ENCODE measurements at regions not wholly inside any gene's neighbourhood (a gene's known extent, or its start where the extent isn't known, plus 50 kb on each side); places are given as distances from the start of the nearest gene placed in this dataset.
"Not testable (repeated sequence)": the region's sequence is repeated elsewhere in the genome, so short reads cannot be mapped to it uniquely, and the experiment has no call there.

DNA sequence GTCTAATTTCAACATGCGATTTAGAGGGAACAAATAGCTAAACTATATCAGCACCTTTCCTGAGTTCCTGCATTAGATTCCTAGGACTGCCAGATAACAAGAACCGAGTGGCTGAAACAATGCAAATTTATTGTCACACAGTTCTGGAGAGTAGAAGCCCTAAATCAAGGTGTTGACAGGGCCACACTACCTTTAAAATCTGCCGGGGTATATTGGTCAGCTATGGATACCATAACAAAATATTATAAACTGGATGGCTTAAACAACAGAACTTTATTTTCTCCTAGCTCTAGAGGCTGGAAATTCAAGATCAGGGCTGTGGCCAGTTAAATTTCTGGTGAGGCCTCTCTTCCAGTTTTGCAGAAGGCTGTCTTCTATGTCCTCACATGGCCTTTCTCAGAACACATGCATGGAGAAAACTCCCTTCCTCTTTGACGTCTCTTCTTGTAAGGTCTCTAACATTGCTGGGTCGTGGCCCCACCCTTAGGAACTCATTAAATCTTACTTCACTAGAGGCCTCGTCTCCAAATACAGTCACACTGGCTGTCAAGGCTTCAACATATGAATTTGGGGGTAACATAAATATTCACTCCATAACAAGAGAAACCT lies 144.3 kb downstream of the FCRL5 start:
- DNase-seq = no peak

DNA sequence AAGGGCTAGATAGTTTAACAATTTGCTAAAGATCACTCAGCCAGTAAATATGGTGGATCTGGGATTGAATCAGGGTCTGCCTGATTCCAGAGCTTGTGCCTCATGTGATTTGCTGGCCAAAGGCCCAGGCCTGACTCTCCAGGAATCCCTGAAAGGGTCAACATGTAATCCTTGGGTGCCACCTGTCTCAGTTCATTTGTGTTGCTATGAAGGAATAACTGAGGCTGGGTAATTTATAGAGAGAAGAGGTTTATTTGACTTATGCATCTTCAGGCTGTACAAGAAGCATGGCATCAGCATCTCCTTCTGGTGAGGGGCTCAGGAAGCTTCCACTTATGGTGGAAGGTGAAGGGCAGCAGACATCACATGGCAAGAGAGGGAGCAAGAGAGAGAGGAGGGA lies 144.9 kb downstream of the FCRL5 start:
- DNase-seq = no peak

DNA sequence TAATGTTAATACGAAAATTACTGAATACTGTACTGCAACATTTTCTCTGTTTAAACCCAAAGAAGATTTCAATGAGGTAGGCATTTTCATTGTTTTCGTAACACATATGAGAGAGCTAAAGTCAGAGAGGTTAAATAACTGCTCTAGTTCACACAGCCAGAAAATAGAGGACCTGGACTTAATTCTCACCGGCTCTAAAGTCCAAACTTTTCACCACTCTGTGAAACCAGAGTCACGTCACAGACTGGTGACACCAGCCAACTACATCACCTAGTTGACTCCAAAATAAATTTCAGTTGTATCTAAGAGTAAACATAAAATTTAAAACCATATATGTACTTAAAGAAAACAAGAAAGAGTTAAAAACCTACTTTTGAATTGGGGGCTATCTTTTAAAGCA lies 146.7 kb downstream of the FCRL5 start:
- no peak for DNase-seq

DNA sequence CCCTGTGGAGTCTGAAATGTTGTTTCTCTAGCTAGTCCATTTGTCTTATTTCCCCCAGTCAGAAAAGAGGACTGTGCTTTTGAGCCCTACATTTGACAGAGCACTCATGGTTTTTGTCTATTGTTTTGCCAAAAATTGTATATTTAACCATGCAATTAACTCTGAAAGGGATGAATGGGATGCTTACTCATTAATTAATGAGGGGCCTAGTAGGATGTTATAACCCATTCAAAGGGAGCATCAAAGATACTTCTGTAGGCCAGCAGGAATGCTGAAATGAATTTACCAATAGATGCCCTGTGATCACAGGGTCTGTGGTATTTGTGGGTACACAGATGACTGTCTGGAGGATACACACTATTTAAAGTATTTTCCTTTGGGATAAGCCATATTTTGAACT lies 147.7 kb downstream of the FCRL5 start:
- no peak for DNase-seq

DNA sequence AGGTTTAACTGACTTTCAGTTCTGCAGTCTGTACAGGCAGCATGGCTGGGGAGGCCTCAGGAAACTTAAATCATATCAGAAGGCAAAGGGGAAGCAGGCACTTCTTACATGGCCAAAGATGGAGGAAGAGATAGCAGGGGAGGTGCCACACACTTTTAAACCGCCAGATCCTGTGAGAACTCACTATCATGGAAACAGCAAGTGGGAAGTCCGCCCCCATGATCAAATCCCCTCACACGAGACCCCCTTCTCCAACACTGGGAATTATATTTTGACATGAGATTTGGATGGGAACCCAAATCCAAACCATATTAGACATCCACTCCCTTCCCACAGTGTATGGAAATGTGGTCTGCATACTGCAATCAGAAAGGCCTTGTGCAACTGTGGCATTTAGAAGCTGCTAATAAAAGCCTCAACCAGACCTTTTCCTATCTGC lies 148.2 kb downstream of the FCRL5 start:
- no peak for DNase-seq

DNA sequence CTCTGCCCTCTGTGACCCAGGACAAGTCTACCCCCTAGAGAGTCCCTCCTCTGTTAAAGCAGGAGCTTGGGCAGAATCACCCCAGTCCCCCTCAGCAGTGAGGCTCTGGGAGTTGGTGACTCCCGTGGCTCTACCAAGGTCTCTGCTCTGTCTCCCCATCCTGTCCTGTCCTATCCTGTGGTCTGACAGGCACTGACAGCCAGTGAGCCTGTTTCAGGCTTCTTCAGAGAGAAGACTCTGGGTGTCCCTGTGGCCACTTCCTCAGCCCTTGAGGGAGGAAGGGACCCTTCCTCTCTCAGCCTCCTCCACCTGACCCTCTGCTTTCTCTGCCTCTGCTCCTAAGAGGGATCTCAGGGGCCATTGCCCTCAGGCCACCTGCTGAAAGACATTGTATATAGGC lies 148.7 kb downstream of the FCRL5 start:
- DNase-seq = no peak

DNA sequence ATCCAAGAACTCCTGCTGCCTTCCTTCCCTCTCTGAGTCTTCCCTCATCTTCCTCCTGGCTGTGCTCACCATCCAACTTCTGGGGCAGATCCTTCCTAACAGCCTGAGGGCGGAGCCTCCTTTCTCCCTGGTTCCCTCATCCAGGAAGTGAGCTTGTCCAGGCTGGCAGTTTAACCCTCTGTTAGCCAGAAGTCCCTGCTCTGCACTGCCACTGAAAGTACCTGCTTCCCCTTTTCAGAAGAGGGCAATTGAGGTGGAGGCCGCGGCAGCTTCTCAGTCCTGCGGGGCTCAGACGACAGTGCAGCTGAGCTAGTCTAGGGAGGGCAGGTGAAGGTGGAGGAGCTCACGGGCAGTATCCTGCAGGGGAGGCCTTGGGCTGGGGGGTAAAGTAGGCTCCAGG lies 149.1 kb downstream of the FCRL5 start:
- DNase-seq = no peak

DNA sequence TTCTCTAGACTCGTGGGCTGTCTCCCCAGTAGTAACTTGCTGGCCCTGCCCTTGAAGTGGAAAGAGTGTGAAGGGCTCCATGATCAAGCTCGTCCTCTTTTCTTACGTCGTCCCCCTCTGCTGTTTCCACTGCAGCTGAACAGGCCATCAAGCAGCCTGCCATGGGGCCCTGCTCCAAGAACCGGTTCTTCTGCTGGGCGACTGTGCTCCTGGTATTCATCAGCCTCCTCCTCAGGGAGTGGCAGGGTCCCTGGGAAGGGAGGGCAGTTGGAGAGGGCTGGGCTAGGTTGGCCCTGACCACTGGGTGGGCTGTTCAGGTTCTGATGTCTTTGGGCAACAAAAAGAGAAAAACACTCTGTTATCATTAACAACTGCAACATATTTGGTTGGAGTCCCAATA lies 151.5 kb downstream of the FCRL5 start:
- DNase-seq = no peak

DNA sequence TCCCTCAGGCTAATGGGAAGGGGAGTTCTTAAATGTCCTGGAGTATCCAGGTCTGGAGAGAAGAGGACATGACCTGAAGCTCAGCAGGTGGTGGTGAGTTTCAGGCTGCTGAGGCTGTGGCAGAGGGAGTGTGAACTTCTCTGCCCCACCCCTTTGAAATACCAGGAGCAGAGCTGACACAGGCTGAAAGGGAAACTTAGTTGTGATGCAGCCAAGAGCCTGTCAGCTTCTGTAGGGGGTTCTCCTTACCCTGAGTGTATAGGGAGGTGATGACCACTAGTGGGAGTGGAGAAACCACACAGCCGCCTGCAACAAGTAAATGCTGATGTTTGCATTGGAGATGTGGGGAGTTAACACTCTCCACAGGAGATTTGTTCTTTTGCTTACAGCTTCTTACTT lies 152.3 kb downstream of the FCRL5 start:
- no peak for DNase-seq

DNA sequence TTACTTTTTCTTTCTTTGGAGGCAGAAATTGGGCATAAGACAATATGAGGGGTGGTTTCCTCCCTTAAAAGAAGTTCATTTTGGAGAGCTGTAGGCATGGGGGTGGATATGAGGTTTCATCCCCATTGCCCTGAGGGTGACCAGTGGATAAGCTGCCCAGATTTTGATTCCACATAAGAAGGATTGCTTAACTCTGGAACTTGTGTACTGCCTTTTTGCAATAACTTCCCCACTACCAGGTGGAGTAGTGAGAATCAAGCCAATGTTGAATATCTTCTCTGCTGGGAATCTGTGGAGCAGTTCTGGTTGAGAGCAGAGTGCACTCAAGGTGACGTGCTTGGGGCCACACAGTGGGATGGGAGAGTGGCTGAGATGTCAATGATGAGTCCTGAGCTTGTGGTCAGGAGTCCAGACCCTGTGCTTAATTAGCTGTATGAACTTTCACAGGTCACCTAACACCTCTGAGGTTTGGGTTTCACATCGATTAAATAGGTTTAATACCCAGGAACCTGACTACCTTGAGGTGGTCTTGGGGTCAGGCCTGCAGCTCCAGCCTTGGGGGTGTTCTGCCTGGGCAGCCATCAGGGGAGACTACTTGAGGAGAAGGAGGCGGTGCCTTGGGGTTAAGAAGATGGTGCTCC lies 152.9 kb downstream of the FCRL5 start:
- DNase-seq = no peak

DNA sequence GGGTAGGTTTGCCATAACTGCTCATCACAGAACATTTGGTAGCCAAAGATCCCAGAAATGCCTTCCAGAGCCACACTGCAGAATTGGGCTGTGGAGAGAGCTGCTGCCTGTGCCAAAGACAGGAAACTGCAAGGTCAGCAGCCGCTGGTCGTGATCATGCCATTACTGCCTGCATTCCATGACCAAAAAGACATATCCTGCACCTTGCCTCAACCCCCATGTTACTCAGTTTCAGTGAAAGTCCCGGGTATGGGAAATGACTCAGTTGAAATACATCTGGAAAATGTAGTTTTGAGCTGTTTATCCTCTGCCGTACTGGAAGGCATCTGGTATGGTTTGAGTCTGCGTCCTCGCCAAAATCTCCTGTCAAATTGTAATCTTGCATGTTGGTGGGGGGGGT lies 161.7 kb downstream of the FCRL5 start:
- DNase-seq = no peak

DNA sequence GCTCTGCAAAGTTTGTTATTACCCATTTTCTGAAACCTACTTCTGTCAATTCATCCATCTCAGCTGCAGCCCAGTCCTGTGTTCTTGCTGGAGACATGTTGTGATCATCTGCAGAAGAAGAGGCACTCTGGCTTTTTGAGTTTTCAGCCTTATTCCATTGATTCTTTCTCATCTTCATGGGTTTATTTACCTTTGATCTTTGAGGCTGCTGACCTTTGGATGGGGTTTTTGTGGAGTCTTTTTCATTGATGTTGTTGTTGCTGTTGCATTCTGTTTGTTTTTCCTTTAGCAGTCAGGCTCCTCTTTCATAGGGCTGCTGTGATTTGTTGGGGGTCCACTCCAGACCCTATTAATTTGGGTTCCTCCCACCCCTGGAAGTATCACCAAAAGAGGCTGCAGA lies 164.3 kb downstream of the FCRL5 start:
- no peak for DNase-seq

DNA sequence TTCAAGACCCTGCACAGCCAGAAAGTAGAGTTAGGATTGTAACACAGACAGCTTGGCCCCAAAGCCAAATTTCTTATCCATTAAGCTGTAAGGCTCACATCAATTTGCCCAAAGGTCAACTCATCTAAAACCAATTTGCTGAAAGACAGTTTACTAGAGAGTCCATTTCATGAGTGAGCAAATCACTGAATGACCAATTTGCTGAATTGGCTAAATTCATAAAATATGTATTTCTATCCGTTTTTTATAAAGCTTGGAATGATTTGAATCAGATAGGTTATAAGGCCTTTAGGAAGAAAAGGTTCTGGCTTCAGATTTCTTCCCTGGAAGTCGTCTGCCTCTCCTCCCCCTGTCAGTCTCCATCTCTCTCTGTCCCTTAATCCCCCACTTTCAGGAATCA lies 168.1 kb downstream of the FCRL5 start:
- DNase-seq = no peak

DNA sequence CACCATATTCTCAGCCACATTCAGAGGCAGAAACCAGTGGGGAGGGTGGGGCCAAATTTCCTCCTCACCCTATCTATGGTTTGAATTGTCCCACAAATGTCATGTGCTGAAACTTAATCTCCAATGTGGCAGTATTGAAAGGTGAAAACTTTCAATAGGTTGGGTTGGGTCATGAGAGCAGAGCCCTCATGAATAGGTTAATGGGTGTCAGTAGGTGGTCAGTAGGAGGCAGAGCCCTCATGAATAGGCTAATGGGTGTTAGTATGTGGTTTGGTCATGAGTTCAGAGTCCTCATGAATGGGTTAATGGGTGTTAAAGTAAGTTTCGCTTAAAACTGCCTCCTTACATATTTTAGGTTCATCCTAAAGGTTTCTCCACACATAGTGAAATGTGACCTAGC lies 170.0 kb downstream of the FCRL5 start:
- no peak for DNase-seq

DNA sequence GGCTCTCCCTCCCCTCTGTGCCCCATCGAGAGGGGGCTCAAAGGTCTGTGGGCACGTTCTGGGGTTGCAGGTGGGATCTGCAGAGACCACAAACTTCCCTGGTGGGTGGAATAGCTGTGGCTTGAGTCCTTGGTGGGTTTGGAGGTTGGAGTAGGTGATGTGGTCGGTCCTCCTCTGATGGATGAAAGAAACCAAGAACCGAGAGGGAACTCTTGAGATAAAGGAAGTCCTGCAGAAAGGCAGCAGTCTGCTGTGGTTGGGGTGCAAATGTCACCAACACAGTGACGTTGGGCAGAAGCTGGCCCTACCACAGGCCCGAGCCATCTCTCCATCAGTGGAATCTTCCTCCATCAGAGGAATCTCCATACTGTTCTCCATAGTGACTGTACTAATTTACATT lies 171.8 kb downstream of the FCRL5 start:
- DNase-seq = no peak

DNA sequence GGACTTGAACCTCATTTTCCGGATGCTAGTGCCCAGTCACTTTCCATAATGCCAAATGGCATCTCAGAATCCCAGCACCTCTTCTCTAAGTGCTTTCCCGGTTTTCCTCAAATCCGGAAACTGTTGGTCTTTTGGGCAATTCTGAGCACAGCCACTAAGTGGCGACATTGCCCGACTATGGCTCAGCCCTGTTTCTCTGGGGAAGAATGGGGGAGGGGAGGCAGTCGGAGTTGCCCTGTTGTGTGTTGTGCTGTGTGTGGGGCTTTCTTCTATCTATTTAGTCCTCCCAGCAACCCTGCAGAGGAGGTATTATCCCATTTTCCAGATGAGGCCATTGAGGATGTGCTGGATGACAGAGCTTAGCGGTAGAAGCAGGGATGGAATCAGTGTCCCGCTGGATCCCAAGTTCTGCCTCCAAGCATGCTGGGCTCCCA lies 175.0 kb downstream of the FCRL5 start:
- DNase-seq = not testable (repeated sequence)

DNA sequence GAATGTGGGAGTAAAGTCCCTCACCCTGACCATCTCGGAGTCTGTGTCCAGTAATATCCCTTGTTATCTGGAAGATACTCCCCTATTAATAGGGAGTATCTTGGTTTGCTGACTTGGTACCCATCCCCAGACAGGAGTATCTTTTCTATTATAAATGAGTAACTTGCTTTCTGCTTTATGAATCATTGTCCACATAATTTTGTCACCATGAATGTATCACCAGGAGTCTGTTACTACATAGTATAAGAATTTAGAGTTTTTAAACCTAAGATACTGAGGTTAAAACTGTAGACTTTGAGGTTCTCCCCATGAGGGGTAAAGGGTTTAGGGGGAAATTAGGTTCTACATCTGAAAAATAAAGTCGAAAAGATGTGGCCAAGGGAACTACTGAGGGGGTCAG lies 175.6 kb downstream of the FCRL5 start:
- DNase-seq = no peak

DNA sequence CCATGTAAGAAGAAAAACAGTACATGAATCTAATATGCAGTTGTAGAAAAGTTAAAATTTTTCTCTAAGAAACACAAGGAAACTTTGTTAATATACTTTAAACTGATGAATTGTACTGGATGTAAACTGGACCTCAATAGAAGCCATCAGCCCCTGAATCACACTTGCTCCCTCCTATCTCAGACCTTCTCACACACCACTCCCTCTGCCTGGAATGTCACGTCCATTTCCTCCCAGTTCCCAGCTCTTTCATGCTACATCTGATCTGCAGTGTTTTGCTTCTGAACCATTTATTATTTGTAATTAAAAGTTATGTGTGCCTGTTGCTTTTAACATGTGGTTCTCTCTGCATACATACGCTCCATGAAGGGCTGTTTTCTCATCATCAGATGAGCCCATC lies 180.0 kb downstream of the FCRL5 start:
- DNase-seq = not testable (repeated sequence)

DNA sequence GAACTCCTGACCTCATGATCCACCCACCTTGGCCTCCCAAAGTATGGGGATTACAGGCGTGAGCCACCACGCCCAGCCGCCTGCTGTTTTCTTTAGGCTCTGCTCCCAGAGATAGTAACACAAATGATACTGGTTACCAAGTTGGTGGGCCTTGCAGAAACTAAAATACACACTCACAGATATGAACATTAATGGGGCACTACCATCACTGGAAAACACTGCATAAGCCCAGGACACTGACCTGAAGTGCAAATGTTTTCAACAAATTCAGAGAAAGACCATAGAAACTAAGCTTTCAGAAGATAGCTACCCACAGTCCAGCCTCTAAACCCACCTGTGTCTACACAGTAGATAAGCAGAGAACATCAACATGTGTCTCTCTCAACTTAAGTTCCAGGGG lies 180.5 kb downstream of the FCRL5 start:
- no peak for DNase-seq

DNA sequence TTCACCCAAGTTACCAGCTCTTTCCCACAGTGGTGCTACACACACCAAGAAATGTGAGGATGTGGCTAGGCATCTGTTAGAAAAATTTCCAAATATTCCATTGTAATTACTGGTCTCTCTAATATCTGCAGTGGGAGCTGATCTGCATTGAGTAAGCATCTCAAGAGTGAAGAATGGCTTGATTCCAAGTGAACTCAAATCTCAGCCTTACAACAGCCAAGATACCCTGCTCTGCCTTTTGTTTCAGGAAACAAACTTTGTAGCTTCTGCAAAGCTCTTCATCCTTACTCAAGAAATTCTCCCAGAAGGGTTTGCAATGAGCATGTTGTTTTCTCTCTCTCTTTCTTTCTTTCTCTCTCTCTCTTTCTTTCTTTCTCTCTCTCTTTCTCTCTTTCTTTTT lies 181.1 kb downstream of the FCRL5 start:
- no peak for DNase-seq

DNA sequence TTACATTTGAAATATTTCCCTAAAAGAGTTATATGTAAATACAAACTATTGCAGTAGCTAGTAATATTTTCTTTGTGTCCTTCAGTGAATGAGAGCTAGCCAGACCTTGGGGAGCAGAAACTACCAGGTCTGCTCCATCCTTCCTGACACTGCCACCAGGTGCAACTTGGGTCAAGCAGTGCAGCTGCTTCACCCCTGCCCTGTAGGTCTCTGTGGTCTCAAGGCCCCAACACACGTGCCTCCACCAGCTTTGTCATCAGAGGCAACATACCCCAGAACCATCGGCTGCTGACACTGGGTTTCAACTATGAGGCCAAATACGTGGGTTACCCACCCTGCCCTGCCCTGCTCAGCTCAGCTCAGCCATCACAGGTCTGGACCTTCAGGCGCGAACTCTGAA lies 181.6 kb downstream of the FCRL5 start:
- no peak for DNase-seq

DNA sequence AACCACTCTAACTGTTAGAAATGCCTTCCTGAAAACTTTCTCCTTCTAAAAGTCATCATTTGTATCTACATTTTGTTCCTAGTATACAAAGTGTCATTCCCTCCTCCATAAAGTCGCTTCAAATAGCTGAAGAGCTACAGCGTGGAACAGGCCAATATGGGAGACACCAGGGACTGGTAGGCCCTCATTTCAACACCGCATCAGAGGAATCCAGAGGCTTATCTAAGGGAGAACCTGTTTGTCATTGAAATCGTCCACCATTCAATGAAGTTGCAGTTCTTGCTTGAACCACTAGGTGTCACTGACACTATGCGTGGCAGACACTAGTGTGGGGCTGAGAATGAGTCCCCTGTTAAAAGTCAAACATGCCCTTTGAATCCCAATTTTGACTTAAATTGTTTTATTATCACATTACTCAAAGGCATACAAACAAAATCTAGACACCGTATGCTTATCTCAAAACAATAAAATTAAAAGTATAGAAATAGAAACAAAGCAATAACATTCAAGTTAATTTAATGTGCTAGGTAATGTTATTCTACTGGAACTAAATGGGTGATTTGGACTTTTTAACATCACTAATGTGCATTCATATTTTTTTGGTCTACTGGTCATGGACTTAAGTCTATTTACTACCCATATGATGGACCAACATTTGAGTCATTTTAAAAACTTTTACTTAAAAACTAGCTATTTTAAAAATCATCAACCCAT lies 182.3 kb downstream of the FCRL5 start:
- DNase-seq = peak; percentile 16

DNA sequence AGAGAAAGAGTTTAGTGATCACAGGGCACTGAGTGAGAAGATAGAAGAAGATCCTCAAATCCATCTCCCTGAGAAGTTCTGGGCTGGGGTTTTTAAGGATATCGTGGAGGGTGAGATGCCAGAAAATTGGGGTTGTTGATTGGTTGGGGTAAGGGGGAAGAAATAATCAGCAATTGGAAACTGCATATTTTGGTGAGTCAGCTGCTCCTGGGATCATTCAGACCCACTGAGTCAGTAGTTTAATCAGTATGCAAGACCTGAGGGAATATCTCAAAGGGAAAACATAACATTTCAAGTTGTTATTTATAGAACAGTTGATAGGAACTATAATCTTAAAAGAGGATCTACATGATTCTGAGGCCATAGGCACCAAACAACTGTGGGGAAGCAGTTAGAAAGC lies 183.4 kb downstream of the FCRL5 start:
- DNase-seq = not testable (repeated sequence)

DNA sequence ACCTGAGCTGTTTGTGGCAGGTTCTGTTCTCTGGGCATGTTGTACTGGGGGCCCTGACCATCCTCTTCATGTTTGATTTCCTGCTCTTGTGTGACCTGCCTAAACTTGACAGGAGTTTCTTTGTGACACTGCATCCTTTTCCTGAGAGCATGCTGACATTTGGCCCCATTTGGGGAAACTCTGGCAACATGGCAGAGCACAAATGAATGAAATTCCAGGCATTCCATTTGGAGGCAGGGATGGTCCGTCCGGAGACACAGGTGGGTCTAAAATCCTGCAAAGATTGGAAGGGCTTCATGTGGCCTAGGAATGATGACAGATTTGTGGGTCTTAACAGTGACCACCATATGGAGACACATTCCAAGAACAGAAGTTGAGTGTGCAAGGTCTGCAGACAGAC lies 184.0 kb downstream of the FCRL5 start:
- DNase-seq = no peak

DNA sequence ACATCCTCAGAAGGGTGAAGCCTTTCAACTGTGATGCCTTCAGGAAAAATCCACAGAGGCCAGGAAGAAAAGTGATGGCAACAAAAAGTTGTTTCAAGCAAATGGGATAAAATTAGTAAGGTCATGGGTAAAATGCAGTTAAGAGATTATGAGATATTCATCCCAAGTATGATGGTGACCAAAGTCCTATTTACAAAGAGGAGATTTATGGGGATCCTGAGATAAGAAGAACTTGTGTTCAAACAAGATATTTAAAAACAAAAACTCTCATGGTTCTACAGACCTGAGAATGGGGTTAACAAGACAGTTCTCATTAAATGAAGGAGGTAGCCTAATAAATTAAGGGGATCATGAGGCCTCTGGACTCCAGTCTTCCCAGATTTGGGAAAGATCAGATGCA lies 184.4 kb downstream of the FCRL5 start:
- no peak for DNase-seq
